HG03039 (cell line): ENCODE measurements at regions not wholly inside any gene's neighbourhood (a gene's known extent, or its start where the extent isn't known, plus 50 kb on each side); places are given as distances from the start of the nearest gene placed in this dataset.

Experiments used
- ATAC-seq: cut with Tn5 transposase; IDR thresholded peaks from one replicate; pipeline ENCODE4 v1.9.1; 2021; ENCODE audit warnings: mild to moderate bottlenecking, moderate library complexity; ENCODE audit not compliant: unreplicated experiment

DNA sequence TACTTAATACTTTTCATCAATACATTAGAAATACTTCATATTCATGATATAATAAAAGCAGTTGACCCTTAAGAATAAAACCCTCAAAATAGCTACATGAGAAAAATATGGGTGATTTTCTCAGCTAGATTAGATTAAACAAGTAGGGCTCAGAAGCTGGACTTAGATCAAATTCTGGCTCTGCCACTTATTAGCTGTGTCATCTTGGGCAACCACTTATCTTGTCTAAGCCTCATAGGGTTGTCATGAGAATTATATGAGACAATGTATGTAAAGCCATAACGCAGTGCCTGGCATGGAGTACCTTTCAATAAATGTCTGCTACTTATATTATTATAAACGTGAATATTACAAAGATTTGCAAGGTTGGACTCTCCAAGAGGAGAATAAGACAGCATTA, 84.3 kb upstream of the PGRMC2 start:
- no peak for ATAC-seq

DNA sequence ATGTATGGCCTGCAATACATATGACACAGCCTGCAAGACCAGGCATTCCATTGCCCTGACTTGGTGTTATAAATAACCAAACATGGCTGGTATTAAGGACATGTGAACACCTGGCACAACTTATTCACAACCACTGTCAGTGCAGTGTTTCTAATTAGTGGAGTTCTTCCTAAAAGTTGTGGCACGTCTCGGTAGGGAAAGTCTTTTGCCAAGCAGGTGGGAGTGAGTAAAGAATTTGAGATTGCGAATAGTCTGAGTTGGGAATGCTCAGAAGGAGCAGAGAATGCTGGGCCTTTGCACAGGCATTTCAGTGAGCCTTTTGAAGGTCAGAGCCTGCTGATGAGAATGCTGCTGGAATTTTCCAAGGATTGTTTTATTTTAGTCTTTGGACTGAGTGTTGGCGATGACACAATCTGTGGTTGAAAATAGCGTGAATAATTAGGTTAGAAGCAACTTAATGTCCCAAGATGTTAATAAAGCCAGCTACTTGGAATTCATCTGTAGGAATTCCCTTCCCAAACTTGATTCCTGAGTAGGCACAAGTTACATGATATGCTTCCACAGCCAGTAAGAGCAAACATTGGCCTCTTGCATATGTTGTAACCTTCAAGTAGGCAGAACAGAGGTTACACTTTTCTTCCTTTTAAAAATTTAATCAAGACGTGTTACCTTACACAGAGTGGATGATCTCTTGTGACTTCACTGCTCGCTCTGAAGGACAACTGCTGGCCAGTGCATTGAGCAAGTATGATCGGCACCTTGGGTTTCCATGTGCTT, 83.6 kb upstream of the PGRMC2 start:
- ATAC-seq, result no peak

- ATAC-seq, result no peak
Observed at GRCh38 chr4:128366212-128366611, 78.6 kb upstream of the PGRMC2 start.

- ATAC-seq, result no peak
Observed at GRCh38 chr4:128364565-128364964, 77.0 kb upstream of the PGRMC2 start.

GRCh38 chr4:128363966-128364365, 76.4 kb upstream of the PGRMC2 start:
- no peak for ATAC-seq

- ATAC-seq, result no peak
Observed at GRCh38 chr4:128362760-128363159, 75.1 kb upstream of the PGRMC2 start.

DNA sequence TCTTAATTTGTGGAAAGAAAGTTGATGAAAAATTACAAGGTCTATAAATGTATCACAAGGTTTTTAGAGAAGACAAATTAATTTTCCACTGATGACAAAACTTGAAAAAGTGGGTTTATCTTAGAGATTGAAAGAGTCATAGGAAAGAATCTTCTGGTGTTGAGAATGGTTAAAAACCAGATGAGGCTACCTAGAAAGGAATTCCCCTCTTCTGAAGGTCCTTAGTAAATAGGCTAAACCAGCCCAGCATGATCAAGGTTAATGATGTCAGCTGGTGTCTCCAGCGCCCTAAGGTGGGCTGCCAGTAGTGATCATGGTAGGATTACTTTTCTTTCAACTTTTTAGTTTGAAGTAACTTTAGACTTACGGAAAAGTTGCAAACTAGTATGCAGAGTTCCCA, 71.8 kb upstream of the PGRMC2 start:
- ATAC-seq, result no peak

DNA sequence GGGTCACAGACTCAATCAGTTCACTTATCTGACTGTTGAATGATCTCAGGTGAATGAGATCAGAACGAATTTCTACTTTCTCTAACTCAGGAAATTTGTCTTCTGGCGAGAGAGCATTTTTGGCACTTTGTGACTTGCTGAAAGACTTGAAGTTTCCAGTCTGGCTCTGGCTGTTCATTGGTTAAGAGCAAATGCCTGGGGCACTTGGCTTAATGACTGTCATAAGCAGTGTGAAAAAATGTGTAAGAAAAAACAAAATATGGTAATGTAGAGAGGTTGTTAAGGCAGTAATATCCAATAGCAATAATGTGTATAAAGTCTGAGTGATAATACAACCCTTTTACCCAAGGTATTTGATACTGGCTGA, 71.3 kb upstream of the PGRMC2 start:
- no peak for ATAC-seq

GRCh38 chr4:128358231-128358912, 70.8 kb upstream of the PGRMC2 start:
- ATAC-seq, result no peak

- ATAC-seq, result no peak
Observed at GRCh38 chr4:128357286-128357685, 69.7 kb upstream of the PGRMC2 start.

GRCh38 chr4:128355305-128355704, 67.7 kb upstream of the PGRMC2 start:
- no peak for ATAC-seq

- ATAC-seq, result no peak
Observed at GRCh38 chr4:128354205-128354821, 66.7 kb upstream of the PGRMC2 start.

DNA sequence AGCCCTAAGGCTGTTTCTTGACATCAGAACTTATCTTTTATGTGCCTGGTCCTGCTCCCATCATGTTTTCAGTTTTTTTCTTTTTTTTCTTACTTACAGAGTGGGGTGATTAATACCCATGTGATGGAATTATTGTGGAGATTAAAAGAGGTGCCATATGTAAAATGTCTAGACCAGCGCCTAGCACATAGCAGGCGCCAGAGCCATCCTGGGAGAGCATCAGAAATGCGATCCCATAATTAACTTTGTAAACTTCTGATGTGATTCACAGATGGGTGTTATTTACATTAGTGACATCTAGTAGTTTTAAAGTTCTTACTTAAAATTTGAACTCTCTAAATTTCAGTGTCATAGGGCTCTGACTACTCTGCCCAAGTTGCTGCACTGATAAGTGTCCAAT, 66.2 kb upstream of the PGRMC2 start:
- ATAC-seq, result no peak

- ATAC-seq, result no peak
Observed at GRCh38 chr4:128351502-128351901, 63.9 kb upstream of the PGRMC2 start.

GRCh38 chr4:128350449-128351045, 62.9 kb upstream of the PGRMC2 start:
- ATAC-seq, result no peak

GRCh38 chr4:128349921-128350320, 62.3 kb upstream of the PGRMC2 start:
- ATAC-seq, result no peak

- ATAC-seq, result no peak
Observed at GRCh38 chr4:128347930-128348660, 60.5 kb upstream of the PGRMC2 start.

DNA sequence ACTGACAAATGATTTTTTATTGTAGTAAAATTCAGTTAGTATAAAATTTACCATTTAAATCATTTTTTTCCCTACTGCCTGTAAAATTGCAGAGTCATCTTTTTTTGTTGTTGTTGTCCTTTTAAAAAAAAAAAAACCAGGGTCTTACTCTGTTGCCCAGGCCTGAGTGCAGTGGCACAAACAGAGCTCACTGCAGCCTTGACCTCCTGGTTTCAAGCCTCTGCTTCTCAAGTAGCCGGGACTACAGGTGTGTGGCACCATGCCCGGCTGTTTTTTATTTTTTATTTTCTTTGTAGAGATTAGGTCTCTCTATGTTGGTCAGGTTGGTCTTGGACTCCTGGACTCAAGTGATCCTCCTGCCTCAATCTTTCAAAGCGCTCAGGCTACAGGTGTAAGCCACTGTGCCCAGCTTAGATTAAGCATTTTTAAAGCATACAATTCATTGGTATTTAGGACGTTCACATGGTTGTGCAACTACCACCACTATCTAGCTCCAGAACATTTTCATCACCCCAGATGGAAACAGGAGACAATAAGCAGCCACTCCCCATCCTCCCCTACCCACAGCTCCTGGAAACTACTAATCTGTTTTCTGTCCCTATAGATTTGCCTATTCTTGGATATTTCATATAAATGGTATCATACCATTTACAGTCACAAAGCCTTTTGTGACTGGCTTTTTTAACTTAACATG, 59.7 kb upstream of the PGRMC2 start:
- no peak for ATAC-seq

GRCh38 chr4:128346054-128346716, 58.6 kb upstream of the PGRMC2 start:
- no peak for ATAC-seq

DNA sequence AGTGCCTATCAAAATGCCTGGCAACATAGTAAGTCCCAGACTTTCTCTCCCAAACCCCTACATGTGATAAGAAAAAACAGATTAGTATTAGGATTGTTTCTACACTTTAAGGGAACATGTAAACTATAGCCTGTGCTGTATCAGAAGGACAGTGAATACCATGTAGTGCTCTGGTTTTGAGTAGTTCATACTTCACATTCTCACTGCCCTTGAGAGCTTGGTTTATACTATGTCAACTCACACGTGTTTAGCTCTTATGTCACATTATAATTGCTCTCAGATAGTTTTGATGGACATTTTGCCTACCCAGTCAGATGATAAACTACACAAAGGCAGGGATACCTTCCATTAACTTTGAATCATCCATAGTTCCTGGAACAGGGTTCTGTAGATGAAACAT, 58.0 kb upstream of the PGRMC2 start:
- no peak for ATAC-seq
